ENCODE measurements at regions not wholly inside any gene's neighbourhood (a gene's known extent, or its start where the extent isn't known, plus 50 kb on each side); places are given as distances from the start of the nearest gene placed in this dataset.

DNA sequence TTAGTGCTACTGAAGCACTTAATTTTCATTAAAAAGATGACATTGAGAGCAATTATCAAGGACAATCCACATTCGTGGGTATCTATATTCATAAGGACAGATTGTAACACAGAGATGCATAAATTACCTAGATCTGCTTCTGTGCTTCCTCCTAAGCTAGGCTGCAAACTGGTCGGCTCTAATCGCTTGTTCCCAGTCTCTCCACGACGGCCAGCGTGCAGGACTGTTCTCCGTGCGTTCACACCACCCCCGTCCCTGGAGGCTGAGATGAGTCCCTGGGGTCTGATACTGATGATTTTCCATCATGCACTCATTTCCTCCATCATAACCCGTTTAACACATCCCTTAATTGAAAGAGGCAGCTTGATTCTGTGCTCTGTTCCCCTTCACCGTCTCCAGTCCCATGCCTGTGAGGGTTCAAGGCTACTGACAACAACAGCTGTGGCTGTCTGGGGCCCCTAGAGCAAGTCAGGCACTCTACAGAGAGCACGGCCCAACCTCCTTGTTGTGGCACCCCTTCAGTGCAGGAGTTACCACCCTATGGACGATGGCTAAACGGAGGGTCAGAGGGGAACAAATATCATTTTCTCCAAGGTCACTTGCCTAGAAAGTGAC lies 469.6 kb downstream of the NPHP4 start:
- no peak for DNase-seq (ENCODE audit: low spot score)

DNA sequence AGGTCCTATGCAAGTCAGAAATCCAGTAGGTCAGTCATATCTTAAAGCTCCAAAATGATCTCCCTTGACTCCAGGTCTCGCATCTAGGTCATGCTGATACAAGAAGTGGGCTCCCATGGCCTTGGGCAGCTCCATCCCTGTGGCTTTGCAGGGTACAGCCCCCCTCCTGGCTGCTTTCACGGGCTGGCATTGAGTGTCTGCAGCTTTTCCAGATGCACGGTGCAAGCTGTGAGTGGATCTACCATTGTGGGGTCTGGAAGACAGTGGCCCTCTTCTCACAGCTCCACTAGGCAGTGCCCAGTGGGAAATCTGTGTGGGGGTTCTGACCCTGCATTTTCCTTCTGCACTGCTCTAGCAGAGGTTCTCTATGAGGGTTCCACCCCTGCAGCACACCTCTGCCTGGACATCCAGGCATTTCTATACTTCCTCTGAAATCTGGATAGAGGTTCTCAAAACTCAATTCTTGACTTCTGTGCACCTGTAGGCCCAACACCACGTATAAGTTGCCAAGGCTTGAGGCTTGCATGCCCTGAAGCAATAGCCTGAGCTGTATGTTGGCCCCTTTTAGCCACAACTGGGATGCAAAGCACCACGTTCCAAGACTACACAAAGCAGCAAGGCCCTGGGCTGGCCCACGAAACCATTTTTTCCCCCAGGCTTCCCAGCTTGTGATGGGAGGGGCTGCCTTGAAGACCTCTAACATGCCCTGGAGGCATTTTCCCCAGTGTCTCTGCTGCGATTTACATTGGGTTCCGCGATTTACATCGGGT lies 472.7 kb downstream of the NPHP4 start:
- DNase-seq (ENCODE audit: low spot score): no peak

DNA sequence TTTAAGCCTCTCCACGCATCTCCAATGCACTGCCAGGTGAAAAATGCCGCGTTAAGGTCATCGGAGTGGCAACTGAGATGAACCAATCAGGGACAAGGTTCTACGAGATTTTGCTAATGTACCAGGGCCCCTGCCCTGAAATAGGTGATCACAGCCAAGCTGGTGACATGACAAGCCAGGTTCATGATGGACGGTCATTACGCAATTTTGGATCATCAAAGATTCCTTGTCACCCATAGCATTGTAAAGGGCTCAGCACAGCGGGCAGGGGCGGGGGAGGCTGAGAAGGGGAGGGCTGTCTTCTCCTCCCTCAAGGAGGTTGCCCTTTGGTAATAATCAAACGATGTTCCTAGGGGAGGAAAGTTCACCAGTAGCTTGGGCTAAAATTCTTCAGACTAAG lies 475.5 kb downstream of the NPHP4 start:
- DNase-seq (ENCODE audit: low spot score): no peak

DNA sequence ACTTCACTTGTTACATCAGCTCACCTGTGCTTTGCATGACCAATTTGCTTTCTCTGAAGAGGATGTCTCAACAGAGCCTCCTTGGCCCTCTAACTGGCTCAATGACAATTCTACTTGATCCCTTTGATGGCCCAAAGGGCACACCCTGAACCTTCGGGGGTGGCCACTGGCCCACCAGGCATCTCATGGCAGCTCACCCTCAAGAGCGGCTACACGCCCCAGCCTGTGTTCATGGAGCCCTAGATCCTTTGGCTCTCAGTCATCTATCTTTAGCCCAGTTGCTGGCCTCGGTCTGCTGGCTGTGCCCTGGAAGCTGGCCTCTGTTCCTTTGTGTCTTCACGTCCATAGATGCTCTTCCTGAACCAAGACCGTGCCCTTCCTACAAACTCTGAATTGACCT lies 476.7 kb downstream of the NPHP4 start:
- no peak for DNase-seq (ENCODE audit: low spot score)

DNA sequence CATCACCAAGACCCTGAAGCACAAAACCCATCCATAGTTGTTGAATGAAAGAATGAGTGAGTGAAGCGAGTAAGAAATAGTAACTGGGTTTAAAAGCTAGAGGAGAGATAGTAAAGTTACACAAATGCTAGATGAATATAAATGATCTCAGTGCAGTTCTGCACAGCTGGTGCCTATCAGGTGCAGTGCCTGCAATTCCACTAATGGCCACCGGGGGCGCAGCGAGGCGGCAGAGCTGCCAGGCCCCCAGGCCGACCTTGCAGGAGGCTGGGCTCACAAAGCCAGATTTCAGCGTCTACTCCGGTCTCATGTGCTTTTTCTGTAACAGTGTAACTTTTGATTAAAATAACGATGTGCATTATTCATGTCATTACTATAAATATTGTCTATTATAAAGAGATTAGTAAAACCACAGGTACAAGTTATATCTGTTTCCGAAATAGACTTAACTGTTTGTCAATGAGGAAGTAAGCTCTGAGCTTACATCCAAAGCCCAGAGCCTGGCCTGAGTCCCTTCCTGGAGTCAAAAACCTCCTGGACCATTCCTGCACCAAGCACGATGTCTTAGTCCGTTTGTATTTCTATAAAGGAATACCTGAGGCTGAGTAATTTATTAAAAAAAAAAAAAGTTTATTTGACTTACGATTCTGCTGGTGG lies 477.6 kb downstream of the NPHP4 start:
- peak; percentile 22 for DNase-seq (ENCODE audit: low spot score)

DNA sequence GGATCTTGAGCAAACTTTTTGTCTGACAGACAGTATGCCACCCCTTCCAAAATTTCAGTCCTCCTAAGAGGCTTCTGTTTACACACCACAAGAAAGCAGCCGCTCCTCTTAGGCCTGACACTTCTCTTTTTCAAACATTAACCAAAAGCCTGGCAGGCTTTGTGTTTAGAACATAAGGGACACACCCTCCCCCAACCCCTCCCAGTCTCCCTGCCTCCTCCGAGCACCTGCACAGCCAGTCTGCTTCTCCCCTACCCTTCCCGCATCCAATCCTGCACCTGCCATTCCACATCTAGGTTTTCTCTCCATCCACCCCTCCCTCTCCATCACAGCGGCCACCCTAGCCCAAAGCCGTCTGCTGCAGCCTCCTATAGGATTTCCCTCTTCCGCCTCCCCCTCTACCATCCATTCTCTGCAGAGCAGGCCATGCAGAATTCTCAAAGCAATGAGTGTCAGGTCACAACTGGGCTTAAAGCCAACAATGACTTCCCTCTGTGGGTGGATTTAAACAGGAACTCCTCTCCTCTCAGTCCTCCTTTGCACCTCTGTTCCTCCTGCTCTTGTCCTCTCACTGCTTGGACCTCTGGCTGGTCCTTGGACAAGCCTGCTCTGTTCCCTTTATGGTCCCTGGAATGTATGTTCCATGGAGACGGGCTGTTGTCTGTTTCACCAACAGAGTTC lies 478.2 kb downstream of the NPHP4 start:
- DNase-seq (ENCODE audit: low spot score): no peak

DNA sequence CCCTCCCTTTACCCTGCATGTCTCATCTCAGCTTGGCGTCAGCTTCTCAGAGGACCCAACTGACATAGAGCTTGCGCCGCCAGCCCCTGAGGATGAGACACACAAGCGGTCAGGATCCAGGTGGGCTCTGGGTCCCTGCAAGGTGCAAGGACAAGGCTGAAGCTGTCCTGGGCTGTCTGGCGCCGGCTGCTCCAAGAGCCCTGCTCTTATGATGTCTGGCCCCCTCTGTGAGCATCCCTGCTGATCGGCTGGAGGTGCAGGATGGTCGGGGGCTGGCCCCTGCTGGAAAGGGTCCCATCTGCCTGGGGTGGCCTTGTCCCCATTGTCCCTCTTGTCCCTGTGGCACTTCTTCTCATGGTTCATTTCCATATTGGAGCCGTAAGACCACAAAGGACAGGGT lies 479.0 kb downstream of the NPHP4 start:
- no peak for DNase-seq (ENCODE audit: low spot score)

DNA sequence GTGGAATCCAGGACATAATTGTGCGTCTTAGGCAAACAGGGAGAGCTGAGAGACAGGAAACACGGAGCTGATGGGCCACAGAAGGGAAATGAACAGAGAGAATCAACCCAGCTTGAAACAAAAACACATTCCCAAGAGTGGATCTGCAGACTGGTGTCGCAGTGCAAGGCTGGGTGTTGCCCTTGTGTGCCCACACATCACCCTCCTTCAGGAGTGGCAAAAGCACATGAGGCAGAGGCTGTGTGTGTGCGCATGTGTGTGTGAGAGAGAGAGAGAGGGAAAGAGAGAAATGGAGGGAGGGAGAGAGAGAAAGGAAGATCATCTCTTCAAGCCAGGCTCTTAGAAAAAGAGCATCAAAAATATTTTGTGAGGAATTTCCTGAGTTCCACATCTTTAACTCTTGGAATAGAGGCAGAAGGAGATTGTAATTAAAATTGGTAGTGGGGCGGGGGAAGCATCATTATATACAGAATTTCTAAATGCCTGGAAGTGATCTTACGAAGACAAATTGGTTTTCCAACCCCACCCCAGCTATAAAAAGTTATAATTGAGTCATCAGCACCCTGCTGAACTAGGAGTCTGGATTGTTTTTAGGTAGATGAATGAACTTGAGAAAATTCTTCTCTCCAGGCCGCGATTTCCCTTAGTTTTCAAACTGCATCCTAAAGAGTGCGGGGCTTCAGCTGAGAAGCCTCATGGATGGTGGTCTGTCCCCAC lies 480.7 kb downstream of the NPHP4 start:
- peak; percentile 45 for DNase-seq (ENCODE audit: low spot score)

DNA sequence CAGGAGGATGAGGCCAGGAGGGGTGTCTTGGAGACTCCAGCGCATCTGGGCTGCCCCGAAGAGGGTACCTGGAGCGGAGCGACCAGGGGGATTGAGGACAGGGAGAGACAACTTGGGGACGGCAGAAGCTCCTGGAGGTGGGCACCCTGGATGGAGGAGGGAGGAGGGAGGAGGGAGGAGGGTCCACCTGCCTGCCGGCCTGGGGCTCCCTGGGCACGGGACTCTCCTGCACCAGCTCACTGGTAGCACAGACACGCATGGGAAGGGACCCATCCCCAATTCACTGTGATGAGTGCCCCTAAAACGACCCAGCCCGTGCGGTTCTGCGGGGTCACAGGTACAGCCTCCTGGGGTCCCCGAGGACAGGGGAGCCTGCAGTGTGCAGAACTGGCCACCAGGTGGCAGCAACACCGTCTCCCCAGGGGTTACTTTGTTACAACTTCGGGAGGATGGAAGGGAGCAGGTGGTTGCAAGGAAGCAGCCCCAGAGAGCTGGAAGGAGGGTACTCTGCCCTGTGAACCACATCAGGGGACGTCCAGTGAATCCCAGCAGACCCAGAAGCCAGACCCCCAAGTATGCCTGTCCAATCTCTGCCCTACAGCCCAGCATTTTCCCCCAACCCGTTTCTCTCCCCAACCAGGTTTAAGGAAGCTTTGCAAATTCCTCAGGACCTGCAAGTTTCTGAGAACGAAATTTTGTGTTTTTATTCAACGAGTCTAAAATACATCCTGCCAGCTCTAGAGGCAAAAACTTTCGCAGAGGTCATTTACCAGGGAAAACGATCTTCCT lies 482.4 kb downstream of the NPHP4 start:
- DNase-seq (ENCODE audit: low spot score): peak; percentile 57

DNA sequence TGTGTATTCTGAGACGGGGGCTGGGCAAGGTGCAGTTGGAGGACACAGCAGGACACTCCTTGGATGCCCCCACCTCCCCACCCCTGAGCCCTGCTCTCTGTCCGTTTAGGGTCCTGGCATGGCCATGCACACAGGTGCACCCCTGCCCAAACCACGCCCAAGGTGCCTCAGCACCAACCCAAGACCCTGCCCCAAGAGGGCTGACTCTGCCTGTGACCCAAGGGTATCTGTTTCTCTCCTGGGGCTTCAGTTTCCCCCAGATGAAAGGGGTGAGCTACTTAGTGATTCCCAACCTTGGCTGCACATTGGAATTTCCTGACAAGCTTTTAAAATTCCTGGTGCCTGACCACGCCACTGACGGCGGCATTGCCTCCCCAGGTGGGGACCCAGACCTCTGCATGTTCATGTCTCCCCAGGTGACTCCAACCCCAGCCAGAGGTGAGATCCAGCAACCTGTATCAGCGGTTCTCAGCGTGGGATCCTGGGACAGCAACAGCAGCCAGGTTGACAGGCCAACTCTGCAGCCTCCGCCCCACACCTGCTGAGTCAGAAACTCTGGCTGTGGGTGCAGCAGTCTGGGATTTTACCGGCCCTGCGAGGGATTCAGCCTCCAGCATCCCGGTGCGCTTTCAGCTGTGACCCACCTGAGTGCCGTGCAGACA lies 483.4 kb downstream of the NPHP4 start:
- no peak for DNase-seq (ENCODE audit: low spot score)

DNA sequence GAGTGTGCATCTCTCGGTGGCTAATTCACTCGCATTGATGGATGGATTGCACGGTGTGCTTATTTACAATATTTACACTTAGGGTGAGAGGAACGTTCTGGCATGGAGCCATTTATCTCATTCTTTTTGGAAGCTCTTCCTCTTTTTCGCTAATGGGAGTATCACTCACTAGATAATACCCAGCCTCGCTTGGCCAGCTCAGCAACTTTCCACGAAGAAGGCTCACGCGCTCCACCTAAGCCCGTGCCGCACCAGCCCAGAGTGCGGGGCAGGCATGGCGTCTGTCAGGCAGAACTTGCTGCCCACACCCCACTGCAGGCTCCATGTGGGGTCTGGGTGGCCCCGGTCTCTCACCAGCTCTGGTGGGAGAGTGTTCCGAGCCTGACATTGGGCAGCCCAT lies 484.9 kb downstream of the NPHP4 start:
- DNase-seq (ENCODE audit: low spot score): no peak

DNA sequence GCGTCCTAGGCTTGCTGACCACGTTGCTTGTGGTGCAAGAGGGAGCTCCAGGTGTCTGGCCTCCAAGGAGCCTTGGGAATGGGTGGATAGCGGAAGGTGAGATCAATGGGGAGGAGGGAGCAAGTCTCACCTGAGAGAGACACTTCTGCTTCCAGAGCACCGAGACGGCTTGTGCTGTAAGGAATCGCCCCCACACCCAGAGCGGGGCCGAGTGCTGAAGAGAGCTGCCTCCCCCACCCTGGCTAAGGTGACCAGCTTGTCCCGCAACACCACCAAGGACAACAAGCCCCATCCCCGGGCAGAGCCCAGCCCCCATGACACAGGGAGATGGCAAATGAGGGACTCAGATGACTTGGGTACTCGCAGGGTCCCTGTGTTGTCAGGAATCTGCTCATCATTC lies 485.6 kb downstream of the NPHP4 start:
- no peak for DNase-seq (ENCODE audit: low spot score)

DNA sequence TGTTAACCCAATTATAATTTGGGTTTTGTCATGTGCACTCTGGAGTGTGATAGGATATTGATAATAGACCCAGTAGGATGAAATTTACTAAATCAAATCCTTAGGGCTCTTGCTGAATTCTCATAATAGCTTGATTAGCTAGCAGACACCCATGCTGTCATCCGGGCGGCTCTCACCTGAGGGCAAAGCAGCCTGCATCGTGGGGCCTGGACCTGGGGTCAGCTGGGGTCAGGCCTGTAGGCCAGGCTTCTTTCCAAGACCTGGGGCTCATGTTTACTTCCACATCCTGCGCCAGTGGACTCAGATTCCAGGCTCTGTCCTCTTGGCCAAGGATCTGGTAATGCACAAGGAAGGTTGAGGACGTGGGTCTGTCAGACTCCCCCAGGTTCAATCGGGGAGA lies 486.3 kb downstream of the NPHP4 start:
- DNase-seq (ENCODE audit: low spot score): no peak

DNA sequence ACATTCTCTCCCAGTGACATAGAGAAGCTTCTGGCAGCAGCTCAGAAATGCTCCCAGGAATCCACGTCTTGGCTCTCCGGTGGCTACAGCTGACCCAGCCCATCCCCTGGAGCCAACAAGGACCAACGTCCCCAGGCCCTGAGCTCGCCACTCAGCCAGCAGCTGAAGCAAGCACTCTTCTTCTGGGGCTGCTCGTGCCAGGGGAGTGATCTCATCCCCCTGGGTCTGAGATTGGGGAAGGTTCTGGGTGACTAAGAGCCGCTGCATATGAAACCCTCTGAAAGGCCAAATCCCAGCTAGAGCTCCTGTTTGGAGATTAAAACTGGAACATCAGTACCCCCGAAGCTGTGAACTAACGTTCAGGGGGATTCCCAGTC lies 487.9 kb downstream of the NPHP4 start:
- DNase-seq (ENCODE audit: low spot score): no peak

DNA sequence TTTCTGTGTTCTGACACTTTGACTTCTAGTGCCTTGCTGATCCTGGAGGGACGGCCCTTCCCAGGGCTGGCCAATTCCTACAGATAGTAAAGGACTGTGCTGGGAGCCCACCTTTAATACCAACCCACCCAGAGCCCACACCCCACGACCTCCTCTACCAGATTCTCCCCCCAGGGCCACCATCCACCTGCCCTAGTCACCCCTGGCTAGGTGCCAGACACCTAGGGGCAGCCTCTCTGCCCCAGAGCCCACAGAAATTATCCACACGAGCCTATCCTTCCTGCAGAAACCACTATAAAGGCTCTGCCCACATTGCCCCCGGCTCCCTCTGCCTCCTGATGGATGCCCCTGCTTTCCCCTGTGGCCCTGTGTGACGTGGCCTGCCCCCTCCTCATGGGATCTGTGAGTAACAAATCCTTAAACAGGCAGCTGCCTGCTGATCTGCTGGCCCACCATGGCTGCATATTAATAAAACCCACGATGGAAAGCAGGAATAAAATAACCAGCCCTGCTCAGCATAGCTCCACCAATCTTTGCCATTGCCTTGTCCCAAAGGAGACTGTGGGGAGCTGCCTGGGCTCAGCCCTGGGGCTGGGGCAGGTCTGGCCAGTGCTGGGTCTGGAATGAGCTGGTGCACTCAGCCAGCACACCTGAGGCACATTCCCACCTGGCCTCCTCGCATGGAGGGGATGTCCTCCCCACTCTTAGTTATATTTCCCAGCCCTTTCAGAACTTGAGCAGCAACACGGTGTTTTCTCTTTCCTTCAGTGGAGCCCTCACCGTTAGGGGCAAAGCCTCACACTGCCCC lies 488.5 kb downstream of the NPHP4 start:
- no peak for DNase-seq (ENCODE audit: low spot score)

DNA sequence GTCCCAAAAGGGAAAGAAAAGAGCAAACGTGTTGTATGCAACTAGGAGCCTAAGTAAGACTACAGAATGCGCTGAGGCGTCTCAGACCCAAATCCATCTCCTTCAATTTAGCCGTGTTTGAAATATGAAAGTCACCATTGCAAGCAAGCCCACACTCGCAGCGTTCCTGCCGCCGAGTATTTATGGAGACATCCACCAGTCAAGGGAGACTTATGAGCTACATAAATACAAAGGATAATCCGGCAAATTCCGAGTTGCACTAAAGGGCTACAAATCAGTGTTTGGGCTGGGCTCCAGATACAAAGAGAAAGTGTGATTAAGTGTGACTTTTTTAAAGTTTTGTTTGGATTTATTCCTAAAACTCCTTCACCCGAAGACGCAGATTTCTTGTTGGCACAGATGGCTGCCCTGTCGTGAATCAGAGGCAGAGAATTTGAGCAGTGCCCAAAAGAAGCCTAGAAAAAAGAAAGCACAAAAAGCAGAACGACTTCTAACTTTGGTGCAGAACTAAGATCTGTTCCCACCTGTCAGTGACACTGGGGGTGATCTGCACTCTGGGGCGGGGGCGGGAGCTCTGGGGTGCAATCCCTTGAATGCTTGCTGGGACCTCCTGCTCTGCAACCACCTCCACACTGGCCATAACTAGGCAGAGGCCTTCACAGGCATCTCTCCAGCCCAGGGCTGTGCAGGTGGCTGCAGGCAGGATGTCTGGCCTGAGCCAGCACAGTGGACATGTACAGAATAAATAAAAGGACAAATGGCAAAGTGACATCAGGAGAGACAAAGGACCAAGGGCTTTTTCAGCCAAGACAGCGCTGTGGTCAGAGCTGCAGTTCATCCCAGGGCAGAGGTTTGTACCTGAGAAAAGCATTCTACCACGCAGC lies 489.7 kb downstream of the NPHP4 start:
- no peak for DNase-seq (ENCODE audit: low spot score)

DNA sequence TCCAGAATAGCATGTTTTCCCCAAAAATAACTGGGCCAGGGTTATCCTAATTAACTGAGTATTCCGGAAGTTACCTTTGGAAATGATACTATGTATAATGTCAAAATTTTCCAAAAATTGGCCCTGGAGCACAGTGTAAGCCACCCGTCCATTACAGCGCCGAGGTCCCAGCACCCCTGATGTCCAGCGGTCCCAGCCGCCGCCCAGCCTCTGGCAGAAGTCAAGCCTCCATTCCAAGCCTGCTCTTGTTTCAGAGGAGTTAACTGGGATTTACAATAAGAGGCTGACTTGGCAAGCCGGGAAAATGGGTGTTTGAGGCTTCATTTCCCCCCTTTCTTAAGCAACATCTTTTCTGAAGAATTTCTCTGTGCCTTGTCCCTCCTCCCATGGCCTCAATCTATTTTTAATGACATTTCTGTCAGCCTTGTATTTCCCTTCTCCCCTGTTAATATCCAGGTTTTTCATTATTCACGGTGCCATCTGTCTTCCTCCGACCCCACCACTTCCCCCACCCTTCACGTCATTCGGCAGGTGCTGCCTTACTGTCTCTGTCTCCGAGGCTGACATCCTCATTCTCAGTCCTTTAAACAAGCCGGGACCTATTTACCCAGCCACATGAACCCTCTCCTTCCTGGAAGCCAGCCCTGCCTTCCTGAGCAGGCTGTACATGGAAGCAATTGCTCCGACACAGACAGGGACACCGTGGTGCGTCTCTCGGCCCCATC lies 490.9 kb downstream of the NPHP4 start:
- no peak for DNase-seq (ENCODE audit: low spot score)

DNA sequence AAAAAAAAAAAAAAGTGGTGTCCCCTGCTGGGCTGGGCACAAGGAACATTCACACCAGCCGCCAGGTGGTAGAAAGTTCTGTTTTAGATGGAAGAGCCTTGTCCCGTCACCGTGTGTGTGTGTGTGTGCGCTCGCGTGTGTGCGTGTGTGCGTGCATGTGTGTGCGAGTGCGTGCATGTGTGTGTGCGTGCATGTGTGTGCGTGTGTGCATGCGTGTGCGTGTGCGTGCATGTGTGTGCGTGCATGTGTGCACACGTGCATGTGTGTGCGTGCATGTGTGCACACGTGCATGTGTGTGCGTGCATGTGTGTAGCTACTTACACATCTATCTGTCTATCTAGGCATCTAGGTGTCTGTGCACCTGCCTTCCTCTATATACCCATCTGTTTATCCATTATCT lies 491.7 kb downstream of the NPHP4 start:
- no peak for DNase-seq (ENCODE audit: low spot score)
